Activated CD4-positive, alpha-beta T cell treated with anti-CD3 and anti-CD28 coated beads, Interleukin-2, Interleukin-4, amounts not matched to agents 100 ng/mL and 50 ng/mL, durations not matched to agents 16 hours and 8 hours (primary cell): ENCODE measurements at regions not wholly inside any gene's neighbourhood (a gene's known extent, or its start where the extent isn't known, plus 50 kb on each side); places are given as distances from the start of the nearest gene placed in this dataset.
"Not testable (repeated sequence)": the region's sequence is repeated elsewhere in the genome, so short reads cannot be mapped to it uniquely, and the experiment has no call there.

Experiments
- DNase-seq: peaks from one replicate; pipeline ENCODE4 v3.0.0-alpha.2; 2020; ENCODE audit warnings: low spot score

DNA sequence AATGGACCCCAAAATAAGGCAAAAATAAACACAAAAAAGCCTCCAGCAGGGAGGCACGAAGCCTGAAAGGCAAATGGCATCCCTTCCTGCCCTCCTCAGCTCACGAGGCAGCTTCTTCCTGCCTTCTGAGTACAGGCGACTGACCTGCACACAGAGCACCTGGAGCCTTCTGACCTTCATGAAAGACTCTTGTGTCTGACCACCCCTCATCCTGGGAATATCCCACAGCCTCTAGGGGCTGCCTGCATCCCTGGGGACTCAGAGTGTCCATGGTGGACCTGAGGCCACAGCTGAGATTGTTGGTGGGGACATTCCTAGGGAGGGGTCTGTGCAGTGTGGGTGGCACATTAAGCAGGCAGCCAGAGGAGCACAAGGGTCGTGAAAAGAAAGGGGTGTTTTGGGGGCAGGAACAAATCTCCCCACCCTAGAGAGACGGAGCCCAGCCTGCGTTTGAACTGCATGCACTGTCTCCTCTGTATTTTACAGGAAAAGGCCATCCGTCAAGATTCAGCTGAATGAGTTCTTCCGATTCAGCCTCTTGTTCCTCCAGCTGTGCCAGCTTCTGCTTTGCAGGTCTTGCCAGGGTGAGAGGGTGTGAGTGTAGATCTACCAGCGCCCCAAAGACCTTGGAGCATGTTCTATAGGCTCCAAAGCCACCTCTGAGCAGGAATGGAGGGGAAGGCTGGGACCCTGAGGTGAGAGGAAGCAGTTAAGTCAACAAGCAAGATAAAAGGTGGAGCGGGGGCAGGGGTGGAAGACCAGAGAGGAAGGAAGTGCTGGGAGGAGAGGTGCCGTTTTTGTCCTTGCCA is 80.4 kb upstream of the MEF2A start:
- no peak for DNase-seq

DNA sequence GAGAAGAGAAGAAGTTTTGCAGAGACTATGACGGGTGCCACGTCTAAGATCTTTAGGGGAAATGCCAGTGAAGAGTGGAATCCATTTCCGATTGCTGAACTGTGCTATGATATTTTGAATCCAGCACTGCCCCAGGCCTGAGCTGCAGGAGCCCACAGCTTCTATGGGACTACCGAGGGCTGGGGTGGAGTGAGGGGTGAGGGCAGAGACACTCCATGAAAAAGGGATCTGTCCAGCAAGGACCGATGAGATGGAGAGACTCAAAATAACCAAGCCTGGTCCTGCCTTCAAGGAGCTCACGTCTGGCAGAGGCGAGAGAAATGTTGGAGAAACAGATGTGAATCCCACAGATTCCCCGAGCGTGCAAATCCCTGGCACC is 79.8 kb upstream of the MEF2A start:
- DNase-seq: no peak

DNA sequence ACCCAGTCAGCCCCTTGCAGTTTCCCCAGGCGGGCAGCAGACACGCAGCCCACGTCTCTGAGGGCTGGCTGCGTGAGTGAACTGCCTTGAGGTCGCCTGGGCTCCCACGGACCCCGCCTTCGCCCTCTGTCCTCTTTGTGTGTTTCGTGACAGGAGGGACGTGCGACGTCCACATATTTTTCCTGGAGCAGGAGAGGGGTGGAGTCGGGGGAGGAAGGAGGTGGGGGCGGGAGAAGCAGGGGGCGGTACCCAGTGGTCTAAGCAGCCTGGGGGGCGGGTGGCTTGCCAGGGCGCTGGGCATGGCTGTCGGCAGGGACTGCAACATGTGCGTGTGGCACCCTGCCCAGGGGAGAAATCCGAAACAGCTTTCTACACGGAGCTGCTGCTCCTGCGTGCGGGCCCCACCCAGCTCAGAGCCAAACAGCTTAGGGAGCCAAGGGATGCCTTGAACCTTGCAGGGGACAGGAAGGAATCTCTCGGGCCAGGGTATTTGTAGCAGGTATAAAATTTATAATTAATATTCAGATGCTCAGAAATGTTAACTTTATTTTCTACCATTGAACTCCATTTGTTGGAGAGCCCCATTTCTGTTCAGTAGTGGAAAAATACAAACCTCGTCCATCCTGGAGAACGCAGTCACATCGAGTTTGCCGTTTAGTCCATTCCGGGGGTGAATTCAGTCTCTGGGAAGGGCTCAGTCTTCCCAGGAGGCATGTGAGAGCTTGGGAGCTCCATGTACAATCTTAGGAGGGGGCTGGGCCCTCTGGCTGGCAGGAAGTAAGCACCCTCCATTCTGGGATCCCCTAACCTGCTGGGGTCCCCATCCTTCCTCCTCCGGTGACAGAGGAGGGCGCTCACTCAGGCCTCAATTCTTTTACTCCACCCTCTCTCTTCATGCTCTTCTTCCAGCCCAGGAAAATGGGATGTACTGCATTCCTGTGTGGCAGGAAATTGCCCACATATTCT is 79.1 kb upstream of the MEF2A start:
- DNase-seq: no peak

DNA sequence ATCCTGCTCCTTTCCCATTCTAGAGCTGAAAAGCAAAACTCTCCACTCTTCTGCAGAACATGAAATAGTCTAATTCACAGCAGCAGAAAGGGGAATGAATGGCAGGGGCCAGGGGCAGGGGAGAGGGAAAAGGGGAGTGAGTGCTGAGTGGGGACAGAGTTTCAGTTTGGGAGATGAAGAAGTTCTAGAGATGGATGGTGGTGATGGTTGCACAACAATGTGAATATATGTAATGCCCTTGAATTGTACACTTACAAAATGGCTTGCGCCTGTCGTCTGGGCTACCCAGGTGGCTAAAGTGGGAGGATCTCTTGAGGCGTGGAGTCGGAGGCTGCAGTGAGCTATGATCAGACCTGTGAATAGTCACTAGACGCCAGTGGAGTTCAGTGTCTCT is 78.5 kb upstream of the MEF2A start:
- no peak for DNase-seq

DNA sequence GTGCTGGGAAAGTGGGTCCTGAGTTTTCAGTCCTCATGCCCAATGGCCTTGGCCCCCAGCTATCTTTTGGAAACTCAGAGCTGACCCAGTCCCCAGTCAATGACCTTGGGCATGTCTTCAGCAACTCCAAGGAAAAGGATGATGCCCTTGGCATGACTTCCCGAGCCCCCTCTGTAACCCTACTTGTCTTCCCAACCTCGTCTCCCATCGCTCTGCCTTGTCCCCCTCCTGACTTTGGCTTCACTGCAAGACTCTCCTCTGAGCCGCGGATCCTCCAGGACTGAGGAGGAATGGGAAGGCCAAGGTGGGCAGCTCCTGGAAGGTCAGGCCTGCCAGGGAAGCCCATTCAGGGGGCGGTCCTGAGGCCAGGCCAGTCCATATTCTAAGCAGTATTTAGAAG is 73.5 kb upstream of the MEF2A start:
- no peak for DNase-seq

DNA sequence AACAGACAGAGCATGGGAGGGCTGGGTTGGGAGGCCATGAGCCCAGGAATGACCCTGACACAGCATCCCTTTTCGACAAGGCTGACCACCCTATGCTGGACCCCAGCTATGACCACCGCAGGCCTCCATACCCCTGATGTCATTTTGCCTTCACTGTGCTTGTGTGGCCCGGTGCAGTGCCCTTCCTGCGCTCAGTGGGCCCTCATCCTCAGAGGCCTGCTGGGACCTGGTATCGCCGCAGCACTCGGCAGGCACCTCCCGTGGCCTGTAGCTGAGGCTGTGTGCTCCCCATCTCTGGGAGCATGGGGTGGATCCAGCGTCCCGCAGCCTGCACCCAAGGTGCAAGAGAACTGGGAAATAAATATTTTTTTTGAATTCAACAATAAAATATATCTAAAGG is 73.1 kb upstream of the MEF2A start:
- DNase-seq: no peak

DNA sequence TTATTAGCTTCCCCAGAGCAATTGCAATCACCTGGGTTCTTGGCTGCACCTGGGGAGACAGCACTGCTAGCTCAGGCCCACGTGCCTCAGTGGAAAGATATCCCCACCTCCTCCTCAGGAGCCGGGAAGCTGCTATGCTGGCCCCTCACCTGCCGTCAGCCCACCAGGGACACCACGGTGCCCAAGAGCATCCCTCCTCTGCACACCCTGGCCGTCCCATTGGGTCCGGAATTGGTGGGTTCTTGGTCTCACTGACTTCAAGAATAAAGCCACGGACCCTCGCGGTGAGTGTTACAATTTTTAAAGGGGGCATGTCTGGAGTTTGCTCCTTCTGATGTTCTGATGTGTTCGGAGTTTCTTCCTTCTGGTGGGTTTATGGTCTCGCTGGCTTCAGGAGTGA is 72.3 kb upstream of the MEF2A start:
- DNase-seq: no peak

DNA sequence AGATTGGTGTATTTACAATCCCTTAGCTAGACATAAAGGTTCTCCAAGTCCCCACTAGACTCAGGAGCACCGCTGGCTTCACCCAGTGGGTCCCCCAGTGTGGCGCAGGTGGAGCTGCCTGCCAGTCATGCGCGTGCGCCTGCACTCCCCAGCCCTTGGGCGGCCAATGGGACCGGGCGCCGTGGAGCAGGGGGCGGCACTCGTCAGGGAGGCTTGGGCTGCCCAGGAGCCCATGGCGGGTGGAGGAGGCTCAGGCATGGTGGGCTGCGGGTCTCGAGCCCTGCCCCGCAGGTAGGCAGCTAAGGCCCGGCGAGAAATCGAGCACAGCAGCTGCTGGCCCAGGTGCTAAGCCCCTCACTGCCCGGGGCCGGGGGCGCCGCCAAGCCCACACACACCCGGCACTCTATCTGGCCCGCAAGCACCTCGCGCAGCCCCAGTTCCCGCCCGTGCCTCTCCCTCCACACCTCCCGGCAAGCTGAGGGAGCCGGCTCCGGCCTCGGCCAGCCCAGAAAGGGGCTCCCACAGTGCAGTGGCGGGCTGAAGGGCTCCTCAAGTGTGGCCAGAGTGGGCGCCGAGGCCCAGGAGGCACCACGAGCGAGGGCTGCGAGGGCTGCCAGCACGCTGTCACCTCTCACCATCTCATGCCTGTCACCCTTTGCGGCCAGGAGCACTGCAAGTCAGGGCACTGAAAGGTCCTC is 71.1 kb upstream of the MEF2A start:
- not testable (repeated sequence) for DNase-seq

DNA sequence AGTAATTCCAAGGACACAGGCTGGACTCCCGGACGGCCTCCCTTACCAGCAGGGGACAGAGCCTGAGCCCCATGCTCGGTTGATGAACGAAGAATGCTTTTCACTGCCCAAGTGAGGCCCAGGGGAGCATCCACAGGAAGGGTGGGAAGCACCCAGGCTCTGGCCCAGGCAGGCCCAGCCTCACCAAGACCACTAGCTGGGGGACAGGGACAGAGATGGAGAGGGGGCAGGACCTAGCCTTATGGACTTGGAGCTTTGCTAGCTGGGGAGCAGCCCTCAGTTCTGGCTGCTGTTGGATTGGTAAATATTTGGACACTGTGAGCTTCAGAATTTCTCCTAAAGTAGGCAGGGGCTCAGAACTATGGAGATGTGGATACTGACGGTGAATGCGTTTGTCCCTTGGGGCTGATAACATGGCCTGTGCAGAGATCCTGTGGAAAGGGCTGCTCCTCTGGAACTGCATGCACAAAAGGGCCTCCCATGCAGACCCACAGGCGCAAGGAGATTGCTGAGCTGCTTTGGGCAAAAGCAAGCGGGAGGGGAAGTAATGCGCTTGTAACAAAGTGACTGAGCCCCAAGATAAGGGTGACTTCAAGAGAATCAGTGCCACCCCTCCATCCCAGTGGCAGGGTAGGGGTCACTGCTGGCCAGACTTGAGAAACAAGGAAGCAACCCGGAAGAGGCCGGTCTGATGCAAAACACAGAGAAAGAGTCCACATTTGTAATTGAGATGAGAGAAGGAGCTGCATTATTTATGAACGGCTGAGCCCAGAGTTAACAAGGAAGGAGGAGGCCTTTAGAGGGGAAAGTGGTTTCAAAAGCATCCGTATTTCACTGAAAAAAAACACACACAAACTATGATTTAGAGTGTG is 70.1 kb upstream of the MEF2A start:
- DNase-seq: no peak

DNA sequence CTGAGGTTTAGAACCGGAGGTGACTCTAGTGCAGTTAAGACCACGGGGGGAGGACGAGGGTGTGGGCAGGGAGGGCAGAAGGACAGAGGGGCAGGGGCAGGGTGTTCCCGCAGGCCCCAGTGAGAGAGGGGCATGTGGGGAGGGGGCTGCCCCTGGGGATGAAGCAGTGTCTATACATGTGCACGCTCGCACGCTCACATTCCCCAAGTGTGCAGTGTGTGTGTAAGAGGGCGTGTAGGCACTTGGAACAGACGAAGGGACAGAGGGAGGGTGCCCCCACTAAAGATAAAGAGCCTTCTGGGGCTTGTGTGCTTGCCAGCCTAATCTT is 69.5 kb upstream of the MEF2A start:
- DNase-seq: no peak

DNA sequence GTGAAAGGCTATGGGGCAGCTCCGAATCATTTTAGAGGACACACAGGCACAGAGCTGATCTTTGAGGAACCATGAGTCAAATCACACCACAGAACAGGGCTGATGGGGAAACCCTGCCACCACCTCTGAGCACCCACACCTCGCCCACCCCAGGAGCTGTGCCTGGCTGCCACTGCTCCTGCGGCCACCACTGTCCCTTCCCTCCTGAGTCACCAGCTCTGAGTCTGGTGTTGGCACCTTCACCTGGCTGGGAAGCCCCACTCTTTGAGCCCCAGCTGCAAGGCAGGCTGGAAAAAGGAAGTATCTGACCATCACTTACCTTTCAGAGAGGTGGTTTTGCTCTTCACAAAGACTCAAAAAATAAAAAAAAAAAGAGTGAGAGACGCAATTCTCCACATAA is 63.6 kb upstream of the MEF2A start:
- peak; percentile 72 for DNase-seq

DNA sequence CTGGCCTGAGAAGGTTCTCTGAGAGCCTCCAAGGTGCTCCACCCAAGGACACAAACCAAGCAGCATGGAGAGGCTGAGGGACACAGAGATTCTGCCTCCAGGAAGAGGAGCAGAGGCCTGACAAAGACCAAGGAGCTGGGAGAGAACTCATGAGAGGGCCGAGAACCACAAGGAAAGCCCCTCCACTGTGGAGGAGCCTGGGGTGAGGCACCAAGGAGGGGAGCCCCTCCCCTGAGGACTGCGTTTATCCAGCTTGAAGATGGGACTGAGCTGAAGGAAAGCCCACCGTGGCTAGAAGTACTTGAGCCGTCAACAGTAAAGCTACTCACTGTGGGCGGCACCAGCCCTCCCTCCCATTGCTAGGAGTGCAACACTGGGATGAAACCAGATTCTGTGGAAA is 63.1 kb upstream of the MEF2A start:
- DNase-seq: no peak

DNA sequence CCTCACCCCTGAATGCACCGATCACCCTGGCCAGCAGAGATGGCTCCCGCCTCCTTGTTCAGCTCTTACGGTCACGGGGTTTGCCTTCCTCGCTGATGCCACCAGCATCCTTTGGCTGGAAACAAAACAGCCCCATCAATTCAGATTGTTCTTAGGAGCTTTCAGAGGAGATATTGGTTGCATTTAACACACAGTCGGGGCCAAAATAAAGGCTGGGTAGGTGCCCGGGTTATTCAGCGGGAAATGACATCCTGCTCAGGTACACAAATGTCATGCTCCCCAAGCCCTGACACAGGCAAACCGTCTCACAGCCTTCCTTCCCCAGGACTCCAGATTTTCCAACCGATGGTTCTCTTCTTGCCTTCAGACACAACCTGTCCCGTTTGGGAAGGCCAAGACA is 62.4 kb upstream of the MEF2A start:
- DNase-seq: no peak

DNA sequence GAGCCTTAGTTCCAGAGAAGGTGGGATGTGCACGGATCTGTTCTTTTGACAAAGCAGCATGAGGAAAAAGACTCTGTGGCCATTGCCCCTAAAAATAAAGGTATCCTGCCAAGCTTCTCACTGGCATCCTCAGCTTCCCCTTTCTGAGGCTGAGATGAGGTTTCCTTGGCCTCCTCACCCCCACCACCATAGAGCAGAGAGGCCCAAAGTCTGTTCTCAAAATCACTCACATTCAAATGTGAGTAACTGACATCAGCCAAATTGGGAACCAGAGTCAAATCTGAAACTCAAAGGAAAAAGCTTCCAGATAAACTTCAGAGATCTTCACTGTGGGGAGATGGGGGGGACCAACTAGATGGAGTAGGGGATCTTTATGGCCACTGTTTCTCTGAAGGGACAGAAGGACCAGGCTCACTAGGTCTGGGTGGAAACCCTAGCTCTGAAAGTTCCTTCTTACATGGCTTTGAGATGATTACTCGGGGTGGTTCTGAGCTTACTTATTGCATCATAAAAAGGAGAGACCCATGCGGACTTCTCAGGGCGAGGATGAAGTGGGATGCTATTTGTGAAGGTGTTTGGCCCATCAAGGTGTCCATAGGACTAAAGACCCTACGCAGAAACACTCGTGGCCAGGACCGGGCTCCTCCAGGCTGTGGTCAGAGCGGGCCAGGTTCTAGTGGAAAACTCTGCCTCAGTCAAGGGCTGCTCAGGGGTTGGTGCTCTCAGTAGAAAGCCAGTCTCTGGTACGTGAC is 61.5 kb upstream of the MEF2A start:
- DNase-seq: peak; percentile 80

DNA sequence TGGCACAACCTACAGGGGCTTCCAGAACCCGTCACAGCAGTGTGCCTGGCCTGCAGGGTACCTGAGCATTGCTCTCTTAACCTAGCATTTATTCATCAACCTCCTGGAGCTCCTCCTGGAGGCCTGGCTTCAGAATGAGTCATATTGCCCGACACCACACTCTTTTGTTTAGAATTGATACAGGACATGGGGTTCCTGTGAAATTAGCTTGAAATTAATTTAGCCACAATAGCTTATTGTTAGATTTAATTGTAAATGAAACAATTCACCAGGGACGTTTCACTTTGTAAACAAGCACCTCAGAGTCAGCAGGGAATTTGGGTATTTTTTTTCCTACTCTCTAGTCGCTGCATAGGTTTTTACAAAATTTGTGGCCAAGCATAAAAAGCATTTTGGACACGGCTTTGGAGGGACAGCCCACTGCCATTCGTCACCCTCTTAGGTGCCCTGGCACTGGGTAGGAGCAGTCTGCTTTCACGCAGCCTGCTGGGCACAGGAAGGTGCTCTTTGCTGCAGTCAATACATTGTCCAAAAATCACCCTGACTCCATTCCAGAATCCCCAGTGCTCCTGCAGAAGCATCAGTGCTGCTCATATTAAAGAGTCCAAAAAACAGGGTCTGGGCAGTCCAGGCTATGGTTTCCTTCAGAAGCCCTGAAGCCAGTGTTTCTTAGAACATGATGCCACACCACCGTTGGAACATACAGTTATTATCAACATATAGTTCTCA is 60.8 kb upstream of the MEF2A start:
- DNase-seq: peak; percentile 85

DNA sequence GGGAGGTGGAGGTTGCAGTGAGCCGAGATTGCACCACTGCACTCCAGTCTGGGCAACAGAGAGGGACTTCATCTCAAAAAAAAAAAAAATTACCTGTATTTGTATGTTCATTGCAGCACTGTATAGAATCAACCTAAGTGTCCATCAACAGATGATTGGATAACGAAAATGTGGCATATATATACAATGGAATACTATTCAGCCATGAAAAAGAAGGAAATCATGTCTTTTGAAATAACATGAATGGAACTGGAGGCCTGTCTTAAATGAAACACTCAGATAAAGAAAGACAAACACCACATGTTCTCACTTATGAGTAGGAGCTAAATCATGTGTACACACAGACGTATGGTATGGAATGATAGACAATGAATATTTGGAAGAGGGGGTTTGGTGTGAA is 59.4 kb upstream of the MEF2A start:
- DNase-seq: no peak

DNA sequence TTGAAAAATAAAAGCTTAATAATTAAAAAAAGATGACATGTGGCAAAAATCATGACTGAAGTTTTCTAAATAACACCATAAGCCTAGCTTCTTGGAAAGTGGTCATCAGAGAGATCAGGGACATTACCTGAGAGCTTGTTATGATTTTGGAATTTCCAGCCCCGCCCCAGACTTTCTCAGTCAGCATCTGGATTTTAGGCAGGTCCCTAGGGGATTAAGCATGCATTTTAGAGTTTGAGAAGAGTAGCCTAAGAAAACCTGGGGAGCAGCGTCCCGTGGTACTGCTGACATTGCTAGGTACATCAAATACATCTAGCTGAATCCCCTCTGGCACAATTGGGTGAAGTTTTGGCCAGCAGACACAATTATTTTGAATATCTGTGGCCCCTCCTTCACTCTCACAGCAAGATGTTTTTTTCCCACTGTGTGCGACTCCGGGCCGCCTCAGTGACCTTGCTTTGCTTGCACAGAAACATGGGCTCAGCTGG is 58.7 kb upstream of the MEF2A start:
- no peak for DNase-seq

DNA sequence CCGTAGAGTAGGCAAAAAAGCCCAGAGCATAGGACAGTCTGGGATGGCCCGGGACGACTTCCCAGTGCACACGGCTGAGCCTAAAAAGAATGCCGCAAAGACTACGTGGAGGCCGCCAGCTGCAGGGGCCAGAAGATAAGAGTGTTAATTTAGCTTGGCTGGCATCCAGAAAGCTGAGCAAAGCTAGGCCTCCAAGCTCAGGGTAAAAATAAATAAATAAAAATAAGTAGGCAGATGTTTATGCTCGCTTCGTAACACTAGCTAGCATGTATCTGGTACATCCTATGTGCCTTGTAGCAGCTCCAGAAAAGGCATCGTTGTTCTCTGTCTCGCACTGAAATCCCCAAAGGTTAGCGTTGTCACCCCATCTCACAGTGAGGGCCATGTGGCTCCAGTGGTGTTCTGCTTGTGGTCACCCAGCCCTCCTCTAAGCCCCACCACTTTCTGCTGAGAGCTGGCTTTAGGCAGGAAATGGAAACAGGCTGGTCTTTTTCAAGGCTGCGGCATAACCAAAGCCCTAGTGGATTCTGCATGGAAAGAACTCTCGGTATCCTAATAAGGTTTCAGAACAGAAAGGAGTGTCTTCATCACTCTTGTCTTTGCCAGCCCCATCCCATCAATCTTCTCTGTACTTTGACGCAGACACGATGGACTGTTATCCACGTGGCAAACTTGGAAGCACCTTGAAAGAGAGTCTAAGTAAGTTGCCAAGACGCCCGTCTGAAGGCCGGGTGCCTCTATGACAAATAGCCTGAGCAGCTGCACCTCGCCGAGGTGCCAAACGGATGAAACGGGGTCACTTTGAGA is 58.1 kb upstream of the MEF2A start:
- peak; percentile 33 for DNase-seq

DNA sequence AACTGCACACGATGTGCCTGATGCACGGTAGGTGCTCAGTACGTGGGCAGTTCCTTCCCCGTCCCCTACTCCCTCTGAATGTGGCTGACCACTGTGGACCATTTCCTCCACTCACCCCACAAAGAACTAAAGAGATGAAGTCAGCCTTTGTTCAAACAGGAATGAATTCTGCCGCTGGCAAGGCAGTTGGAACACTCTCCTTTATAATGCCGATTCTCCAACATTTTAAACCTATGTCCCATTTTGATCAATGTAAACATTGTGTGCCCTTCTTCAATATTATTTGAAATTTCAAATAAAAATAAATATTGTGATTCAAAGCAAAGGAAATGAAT is 57.5 kb upstream of the MEF2A start:
- no peak for DNase-seq

DNA sequence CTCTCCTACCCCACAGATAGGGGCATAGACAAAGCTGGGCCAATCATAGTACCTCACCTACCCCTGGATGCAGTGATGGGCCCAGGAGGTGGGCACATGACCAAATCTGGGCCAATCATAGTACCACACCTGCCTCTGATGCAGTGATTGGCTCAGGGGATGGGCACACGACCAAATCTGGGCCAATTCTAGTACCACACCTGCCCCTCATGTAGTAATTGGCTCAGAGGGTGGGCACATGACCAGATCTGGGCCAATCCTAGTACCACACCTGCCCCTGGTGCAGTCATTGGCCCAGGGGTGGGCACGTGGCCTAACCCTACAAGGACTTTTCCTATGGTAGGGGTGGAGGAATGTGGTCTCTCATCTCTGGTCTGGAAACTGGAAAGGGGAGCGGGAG is 56.9 kb upstream of the MEF2A start:
- no peak for DNase-seq
